SU-DHL-6 (cell line): ENCODE measurements at regions not wholly inside any gene's neighbourhood (a gene's known extent, or its start where the extent isn't known, plus 50 kb on each side); places are given as distances from the start of the nearest gene placed in this dataset.

Experiments used
- EZH2phosphoT487 ChIP-seq: fragments of 200-600 bp; sonication (generic), shearing (Covaris generic); conservative IDR thresholded peaks from 2 replicates; pipeline ENCODE4 v1.6.1; 2018; ENCODE audit warnings: mild to moderate bottlenecking, antibody characterized with exemption, low read length, moderate library complexity, mixed read lengths
- TF ChIP-seq, protein P1 (sequence below): fragments of 200-600 bp; sonication (generic); IDR thresholded peaks from one replicate; pipeline ENCODE4 v1.5.1; 2017; ENCODE audit warnings: antibody characterized with exemption, mild to moderate bottlenecking, low read length, moderate library complexity; ENCODE audit not compliant: insufficient read depth, poor library complexity, severe bottlenecking

DNA sequence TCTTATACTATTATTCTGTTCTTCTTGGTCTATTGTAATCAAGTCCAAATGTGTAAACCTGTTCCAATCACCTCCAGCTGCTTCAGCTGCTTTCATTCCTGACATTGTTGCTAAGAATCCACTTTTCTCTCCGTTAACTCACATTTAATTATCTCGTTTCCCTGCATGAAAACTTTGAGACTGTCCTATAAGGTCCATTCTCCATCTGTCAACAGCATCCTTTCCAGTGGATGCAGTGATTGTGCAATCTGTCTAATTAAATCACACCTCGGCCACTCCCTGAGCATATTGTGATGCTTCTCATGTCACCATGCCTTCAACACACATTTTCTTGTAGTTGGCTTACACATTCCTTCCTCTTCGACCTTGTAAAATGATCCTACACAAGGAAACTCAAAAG is 1626.9 kb upstream of the SLC10A2 start:
- TF ChIP-seq, protein P1, sequence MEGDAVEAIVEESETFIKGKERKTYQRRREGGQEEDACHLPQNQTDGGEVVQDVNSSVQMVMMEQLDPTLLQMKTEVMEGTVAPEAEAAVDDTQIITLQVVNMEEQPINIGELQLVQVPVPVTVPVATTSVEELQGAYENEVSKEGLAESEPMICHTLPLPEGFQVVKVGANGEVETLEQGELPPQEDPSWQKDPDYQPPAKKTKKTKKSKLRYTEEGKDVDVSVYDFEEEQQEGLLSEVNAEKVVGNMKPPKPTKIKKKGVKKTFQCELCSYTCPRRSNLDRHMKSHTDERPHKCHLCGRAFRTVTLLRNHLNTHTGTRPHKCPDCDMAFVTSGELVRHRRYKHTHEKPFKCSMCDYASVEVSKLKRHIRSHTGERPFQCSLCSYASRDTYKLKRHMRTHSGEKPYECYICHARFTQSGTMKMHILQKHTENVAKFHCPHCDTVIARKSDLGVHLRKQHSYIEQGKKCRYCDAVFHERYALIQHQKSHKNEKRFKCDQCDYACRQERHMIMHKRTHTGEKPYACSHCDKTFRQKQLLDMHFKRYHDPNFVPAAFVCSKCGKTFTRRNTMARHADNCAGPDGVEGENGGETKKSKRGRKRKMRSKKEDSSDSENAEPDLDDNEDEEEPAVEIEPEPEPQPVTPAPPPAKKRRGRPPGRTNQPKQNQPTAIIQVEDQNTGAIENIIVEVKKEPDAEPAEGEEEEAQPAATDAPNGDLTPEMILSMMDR, result no peak
- no peak for TF ChIP-seq EZH2phosphoT487
